ENCODE measurements at regions not wholly inside any gene's neighbourhood (a gene's known extent, or its start where the extent isn't known, plus 50 kb on each side); places are given as distances from the start of the nearest gene placed in this dataset.

DNA sequence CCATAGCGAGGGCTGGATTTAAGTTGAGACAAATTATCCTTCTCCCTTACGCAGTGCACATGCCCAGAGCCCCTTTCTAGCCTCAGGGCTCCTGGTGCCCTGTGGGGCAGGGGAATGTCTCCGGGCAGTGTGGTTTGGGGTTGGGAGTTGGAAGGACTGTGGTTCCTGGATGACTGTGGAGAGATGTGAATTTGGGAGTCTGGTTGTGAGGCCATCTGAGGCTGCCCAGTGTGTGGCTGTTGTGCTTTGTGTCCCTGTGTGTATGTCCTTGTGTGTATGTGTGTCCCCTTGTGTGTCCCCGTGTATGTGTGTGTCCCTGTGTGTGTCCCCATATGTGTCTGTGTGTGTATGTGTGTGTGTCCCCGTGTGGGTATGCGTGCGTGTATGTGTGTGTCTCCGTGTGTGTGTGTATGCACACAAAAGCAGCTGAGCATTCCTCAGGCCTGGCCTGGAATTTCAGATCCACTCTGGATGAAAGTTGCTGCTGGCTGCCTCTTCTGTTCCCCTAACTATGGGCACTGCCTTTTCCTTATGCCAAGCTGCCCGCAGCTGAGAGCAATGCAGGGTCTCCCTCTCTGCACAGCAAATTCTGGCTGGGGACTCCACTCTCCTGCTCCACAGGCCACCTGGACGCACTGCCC is 65.4 kb downstream of the UBIAD1 start:
- no peak for DNase-seq (ENCODE audit: extremely low read depth, low read depth, low spot score)

GRCh38 chr1:11339346-11340232 is 66.6 kb downstream of the UBIAD1 start:
- no peak for DNase-seq (ENCODE audit: extremely low read depth, low read depth, low spot score)

DNA sequence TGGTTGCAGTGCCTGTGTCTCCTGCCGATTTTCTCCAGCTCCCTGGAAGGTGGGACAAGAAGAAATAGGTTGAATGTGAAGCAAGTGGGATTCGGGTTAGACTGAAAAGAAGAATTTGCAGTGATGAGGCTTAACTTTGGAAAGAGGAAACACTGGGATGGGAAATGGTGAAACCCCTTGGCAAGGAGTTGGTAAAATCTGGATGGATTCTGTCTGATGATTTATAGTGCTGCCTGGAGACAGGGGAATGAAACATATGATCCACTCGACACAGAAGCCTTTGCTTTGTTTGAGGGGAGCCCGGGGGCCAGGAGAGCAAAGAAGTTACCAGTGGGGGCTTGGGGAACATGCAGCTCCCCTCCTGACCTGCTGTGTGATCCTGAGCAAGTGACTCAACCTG is 67.2 kb downstream of the UBIAD1 start:
- DNase-seq (ENCODE audit: extremely low read depth, low read depth, low spot score), result no peak

DNA sequence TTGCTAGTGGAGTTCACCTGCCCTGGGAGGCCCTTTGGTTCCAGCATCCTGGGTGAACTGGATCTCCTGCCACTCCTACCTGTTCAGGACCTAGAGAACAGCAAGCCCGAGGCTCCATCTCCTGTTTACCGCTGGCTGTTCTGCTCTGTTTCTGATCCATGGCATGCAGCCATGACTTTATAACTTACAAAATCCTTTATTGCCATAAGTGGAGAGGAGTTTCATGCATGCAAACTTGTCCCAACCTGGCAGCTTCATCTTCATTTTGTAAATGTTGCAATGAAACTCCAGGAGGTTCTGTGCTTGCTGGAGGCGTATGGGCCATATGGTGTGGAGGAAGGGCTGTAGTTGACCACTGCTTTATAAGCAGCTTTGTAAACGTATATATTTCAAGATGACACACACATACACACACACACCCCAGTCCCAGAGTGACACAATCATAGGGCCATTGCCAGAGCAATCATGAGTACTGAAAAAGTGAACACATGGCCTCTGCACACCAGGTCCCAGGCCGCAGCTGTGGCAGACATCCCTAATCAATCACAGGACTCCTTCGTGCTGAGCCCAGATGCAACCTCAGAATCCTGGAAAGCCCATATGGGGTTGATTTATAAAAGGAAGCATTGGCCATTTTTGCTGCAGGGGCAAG is 69.0 kb downstream of the UBIAD1 start:
- no peak for DNase-seq (ENCODE audit: extremely low read depth, low read depth, low spot score)

GRCh38 chr1:11342621-11343032 is 69.6 kb downstream of the UBIAD1 start:
- no peak for DNase-seq (ENCODE audit: extremely low read depth, low read depth, low spot score)

GRCh38 chr1:11345971-11346715 is 73.1 kb downstream of the UBIAD1 start:
- no peak for DNase-seq (ENCODE audit: extremely low read depth, low read depth, low spot score)

- no peak for DNase-seq (ENCODE audit: extremely low read depth, low read depth, low spot score)
These were observed 77.3 kb downstream of the UBIAD1 start for GRCh38 chr1:11350265-11350664.

DNA sequence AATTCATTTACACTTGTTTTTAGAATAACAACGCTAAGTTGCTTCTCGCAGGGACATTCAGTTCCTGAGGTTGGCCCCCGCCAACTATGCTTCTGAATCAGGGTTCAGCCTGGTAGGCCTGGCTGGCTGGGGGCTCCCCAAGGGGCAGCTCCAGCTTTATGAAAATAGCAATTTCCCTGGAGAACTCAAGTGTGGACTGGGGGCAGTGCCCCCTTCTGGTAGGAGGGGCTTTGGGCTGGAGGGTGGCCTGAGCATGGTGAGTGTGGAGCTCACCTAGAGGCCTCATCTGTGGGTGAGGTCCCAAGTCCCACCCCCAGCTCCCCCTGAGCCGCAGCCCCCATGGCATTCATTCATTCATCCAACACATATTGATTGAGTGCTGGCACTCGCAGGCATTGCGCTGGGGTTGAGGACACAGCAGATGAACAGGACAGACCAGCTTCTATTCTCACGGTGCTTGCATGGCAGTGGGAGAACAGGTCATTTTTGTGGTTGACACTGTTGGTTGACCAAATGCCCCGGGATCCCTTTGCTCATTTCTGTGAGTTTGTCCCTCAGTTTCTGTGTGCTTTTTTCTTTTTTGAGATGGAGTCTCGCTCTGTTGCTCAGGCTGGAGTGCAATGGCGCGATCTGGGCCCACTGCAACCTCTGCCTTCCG is 79.2 kb downstream of the UBIAD1 start:
- no peak for DNase-seq (ENCODE audit: extremely low read depth, low read depth, low spot score)

- no peak for DNase-seq (ENCODE audit: extremely low read depth, low read depth, low spot score)
These were observed 80.1 kb downstream of the UBIAD1 start for GRCh38 chr1:11352816-11353799.

- no peak for DNase-seq (ENCODE audit: extremely low read depth, low read depth, low spot score)
These were observed 82.0 kb downstream of the UBIAD1 start for GRCh38 chr1:11354893-11355553.

- DNase-seq (ENCODE audit: extremely low read depth, low read depth, low spot score), result no peak
These were observed 82.8 kb downstream of the UBIAD1 start for GRCh38 chr1:11355559-11356475.

DNA sequence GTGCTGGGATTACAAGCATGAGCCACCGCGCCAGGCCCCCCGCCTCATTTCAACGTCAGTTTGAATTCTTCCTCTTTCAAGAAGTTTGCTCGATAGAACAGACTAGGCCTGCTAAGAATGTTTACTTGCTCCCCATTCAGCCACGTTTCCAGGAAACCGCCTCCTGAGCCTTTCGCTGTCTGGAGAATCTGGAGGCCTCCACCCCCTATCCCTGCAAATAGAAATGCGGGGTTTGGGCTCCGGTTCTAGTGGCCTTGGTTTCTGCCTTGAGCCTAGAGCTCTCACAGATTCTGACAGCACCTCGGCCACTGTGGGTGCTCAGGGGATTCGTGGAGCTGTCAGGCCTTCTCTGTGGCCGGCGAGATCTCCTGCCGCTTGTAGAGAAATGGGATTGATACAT is 84.3 kb downstream of the UBIAD1 start:
- no peak for DNase-seq (ENCODE audit: extremely low read depth, low read depth, low spot score)

DNA sequence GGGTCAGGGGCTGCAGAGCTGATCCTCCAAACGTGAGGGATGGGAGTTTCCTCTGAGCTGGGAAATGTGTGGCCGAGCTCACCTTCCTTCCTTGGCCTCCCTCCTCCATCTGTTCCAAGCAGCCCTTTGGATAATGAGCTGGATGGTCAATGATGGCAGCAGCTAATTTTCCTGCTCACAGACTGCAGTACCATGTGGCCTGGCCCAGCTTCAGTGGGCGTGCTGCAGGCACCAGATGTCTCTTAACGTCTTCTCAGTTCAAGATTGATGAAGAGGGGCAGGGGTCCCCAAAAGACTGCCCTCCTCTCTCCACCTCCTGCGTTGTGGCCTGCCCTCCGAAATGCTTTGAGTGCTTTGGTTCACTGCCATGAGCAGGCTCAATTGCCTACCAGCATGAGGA is 86.0 kb downstream of the UBIAD1 start:
- no peak for DNase-seq (ENCODE audit: extremely low read depth, low read depth, low spot score)

GRCh38 chr1:11362547-11363021 is 89.6 kb downstream of the UBIAD1 start:
- no peak for DNase-seq (ENCODE audit: extremely low read depth, low read depth, low spot score)

DNA sequence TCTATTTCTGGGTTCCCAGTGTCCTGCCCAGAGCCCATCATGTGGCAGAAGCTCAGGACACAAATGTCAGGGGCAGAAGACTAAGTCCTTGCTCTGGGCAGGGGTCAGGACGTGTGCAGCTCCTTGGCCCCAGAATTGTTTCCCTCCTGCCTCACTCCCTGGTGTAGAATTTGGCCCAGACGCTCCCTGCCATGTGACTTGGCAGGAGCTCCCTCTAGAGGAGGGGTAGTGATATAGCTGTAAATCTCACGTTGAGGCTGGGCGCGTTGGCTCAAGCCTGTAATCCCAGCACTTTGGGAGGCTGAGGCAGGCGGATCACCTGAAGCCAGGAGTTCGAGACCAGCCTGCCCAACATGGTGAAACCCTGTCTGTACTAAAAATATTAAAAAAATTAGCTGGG is 91.2 kb downstream of the UBIAD1 start:
- DNase-seq (ENCODE audit: extremely low read depth, low read depth, low spot score), result no peak

DNA sequence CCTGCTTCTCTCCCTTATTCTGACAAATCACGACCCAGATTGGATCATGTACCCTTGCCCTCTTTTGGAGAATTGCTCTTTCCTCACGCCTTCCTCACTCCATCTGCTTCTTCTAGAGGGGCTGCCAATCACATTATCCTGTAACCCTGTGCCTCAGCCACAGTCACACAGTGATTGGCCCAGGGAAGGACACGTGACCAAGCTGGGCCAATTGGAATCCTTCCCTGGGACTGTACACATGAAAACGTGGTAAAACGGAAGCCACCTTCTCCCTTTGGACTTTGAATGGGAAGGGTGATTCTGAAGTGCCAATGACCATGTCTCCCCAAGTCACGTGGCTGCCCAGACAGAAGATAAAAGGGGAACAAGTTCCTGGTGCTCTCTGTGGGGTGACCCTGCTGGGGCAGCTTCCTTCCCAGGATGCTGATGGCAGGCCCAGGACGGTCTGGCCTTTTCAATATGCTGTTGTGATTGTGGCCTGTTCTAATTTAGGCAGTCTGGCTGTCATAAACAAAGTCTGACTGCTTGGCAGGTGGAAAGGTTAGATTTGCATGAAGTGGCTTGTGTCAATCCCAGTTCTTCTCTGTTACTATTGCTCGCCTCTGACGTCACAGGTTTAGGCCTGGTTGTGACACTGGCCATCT is 92.9 kb downstream of the UBIAD1 start:
- DNase-seq (ENCODE audit: extremely low read depth, low read depth, low spot score), result no peak

All from glomerular endothelial cell (primary cell).